Stimulated activated CD4-positive, alpha-beta T cell treated with anti-CD3 and anti-CD28 coated beads, Interleukin-1b, Interleukin-23, amount 100 ng/mL, for 1 hour (primary cell): ENCODE measurements at regions not wholly inside any gene's neighbourhood (a gene's known extent, or its start where the extent isn't known, plus 50 kb on each side); places are given as distances from the start of the nearest gene placed in this dataset.
"Not testable (repeated sequence)": the region's sequence is repeated elsewhere in the genome, so short reads cannot be mapped to it uniquely, and the experiment has no call there.

Source experiments
- DNase-seq, 2 donors: peaks; one replicate each; pipeline ENCODE4 v3.0.0-alpha.2; 2020; ENCODE audit warnings: low read depth in 2 of 2

GRCh38 chr7:67359900-67360299, 363.3 kb downstream of the TYW1 start:
- no peak for DNase-seq

- DNase-seq: no peak
Measured at GRCh38 chr7:67361150-67361549, 364.5 kb downstream of the TYW1 start.

DNA sequence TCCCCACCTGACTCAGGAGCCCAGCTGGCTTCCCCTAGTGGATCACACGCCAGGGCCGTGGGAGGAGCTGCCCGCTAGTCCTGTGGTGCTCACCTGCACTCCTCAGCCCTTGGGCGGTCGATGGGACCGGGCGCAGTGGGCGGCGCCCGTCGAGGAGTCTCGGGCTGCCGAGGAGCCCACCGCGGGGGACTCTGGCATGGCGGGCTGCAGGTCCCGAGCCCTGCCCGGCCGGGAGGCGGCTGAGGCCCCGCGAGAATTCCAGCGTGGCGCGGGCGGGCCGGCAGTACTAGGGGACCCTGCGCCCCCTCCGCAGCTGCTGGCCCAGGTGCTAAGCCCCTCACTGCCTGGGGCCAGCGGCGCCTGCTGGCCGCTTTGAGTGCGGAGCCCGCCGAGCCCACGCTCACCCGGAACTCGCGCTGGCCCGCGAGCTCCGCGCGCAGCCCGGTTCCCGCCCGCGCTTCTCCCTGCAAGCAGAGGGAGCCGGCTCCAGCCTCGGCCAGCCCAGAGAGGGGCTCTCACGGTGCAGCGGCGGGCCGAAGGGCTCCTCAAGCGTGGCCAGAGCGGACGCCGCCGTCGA, 367.9 kb downstream of the TYW1 start:
- no peak for DNase-seq

DNA sequence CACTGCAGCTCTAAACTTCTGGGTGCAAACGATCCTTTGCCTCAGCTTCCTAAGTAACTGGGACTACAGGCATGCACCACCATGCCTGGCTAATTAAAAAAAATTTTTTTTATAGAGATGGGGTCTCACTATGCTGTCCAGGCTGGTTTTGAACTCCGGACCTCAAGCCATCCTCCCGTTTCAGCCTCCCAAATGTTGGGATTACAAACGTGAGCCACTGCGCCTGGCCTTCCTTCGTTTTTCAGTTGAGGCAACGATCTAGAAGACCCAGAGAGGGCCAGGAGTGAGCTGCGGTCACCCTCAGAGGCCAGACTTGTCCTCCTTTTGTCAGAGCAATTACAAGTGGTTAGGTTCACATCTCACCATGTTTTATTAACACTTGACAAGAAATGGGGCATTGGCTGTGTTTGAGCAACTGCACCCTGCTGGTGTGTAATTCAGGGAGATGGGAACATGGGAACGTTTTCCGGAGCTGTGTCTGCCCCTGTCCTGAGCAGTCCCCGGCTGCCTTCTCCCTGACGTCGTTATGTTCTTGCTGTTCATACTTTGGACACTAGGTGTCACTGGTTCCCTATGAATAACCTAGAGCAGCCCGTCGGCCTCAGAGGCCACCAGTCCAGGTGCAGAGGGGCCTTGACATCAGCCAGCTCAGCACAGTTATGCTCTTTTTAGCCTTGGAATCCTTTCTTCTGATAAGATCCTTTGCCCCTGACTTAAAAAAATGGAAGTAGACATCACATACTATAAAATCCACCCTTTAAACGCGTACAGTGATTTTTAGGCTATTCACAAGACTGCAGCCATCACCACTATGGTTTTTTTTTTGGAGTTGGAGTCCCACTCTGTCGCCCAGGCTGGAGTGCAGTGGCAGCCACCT, 375.0 kb downstream of the TYW1 start:
- DNase-seq: peak; percentile 8 to 12

GRCh38 chr7:67373389-67373788, 376.8 kb downstream of the TYW1 start:
- not testable (repeated sequence) for DNase-seq

- no peak for DNase-seq
Measured at GRCh38 chr7:67375427-67375826, 378.8 kb downstream of the TYW1 start.

DNA sequence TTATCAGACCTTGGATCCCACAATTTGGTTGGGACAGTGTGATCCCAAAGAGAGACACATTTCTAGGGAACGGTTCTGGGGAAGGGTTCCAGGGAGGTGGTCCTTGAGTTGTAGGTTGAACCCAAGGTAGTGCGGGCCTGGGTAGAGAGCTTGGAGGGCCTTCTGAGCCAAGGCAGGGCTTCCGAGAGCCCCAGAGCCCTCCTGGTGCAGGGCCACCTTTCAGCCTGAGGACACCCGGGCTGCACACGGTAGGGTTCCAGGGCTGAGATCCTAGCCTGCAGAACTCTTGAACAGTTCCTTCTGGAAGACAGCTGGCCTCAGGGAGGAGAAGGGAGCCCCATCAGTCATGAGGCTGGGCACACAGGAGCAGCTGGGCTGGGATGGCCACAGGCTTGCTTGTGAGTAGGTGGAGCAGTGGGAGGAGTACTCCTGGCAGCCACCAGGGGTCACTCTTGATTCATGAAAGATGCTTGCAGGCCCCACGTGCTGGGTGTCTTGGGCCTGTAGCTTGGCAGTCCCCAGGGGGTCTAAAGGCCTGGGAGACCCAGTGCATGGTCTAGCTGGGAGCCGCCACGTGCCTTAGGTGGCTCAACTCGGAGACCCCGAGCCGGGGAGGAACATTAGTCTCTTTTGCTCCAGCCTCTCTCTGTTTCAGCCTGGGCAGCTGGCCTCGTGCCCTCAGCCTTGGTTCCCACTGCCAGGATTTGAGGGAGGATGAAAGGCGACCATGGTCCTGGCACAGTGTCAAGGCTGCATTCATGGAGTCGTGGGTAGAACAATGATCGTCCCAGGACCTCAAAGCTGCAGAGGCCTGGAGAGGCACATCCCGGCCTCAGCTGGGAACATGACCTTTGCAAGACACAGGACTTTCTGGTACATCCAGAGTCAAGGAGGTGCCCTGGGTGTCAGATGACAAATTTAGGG, 381.6 kb downstream of the TYW1 start:
- DNase-seq: peak; percentile 8 to 15

GRCh38 chr7:67380326-67380725, 383.7 kb downstream of the TYW1 start:
- no peak for DNase-seq

- DNase-seq: no peak
Measured at GRCh38 chr7:67380858-67381257, 384.2 kb downstream of the TYW1 start.

DNA sequence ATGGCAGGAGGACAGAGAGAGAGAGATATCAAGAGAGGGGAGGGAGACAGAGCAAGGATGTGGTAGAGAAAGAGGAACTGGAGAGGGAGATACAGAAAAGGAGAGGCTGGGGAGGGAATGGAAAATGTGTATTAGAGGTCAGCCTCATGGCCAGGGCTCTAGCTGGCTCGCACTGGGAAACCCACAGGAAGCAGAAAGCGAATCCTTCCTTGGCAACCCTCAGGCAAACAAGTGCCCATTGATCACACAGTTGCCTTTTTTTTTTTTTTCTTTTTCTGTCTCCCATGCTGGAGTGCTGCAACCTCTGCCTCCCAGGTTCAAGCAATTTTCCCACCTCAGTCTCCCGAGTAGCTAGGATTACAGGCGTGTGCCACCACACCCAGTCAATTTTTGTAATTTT, 391.2 kb downstream of the TYW1 start:
- DNase-seq: no peak

DNA sequence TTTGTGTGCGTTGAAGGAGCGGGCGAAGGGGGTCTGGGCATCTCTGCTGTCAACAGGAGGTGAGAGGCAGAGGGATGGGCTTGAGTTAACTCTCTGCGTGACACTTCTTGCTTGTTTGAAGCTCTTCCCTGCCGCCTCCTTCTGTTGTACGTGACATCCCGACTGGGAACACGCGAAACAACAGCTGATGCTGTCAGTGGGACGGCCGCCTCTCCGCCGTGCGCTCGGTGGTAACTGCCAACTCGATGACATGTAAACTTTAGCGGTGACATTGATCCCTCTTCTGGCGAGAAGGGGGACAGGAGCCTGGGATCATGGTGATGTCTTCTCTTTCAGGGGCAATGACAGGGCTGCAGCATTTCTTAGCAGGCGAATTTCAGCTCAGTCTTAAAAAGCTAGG, 394.5 kb downstream of the TYW1 start:
- DNase-seq: no peak

GRCh38 chr7:67392596-67393438, 396.2 kb downstream of the TYW1 start:
- no peak for DNase-seq

- DNase-seq: no peak
Measured at GRCh38 chr7:67393903-67394302, 397.3 kb downstream of the TYW1 start.

- no peak for DNase-seq
Measured at GRCh38 chr7:67398916-67399315, 402.3 kb downstream of the TYW1 start.

GRCh38 chr7:67401492-67401891, 404.9 kb downstream of the TYW1 start:
- no peak for DNase-seq

DNA sequence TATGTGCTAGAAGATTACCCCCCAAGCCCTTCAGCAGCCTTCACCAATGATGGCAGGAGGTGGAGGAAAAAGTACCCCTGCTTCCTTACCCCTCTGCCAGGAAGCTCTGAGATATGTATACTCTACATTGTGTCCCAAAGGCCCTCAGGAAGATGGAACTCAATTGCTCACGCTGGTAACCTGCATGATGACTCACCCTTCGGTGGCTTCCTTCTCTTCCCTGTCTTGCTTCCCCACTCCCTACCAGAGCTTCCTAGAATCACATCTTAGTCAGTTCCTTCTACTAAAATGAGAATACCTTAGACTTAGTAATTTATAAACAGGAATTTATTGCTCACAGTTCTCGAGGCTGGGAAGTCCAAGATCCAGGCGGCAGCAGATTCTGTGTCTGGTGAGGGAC, 405.6 kb downstream of the TYW1 start:
- no peak for DNase-seq

DNA sequence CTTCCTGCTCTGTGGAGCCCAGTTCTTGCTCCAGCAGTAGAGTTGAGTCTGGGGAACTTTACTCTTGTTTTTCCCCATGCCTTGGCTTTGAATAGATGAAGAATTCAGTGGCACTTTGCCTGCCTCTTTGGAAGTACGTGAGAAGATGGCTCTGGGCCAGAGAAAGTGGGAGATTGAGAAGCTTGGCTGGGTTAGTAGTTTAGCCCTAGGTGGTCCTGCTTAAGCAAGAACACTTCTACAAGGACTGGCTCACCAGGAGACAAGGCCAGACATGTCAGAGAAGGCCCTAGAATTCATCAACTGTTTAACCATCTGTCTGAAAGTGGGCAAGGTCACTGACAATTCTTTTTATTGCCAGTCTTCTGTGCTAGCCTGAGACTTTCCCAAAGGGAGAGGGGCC, 410.3 kb downstream of the TYW1 start:
- DNase-seq: no peak

- DNase-seq: no peak
Measured at GRCh38 chr7:67407392-67408071, 410.9 kb downstream of the TYW1 start.

- no peak for DNase-seq
Measured at GRCh38 chr7:67408109-67408508, 411.5 kb downstream of the TYW1 start.

DNA sequence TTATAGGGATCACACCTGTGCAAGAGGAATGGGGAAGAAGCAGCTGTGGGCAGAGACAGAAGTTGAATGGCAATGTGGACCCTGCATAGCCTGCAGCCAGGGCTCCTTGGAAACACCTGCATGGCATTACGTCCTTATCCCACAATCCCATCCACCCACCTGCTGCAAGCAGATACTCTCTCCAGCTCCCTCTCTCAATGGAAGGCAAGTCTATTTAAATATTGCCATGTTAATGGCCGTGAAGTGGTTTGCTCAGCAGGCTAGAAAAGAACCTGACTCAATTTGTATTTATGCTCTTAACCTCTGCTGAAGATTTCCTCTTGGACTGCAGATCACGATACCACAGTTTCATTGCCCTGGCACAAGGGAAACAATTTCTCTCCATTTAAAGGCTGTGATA, 417.0 kb downstream of the TYW1 start:
- no peak for DNase-seq

DNA sequence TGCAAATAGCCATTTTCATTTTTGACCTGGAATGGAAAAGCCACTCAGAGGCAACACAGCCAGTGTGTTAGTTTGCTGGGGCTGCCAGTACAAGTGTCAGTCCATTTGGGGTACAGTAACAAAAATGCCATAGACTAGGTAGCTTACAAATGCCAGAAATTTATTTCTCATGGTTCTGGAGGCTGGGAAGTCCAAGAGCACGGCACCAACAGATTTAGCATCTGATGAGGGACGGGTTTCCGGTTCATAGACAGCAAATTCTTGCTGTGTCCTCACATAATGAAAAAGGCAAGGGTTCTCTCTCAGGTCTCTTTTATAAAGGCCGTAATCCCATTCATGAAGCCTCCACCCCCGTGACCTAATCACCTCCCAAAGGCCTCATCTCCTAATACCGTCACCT, 418.2 kb downstream of the TYW1 start:
- DNase-seq: no peak
